Adipocyte (in vitro differentiated cells): ENCODE measurements at regions not wholly inside any gene's neighbourhood (a gene's known extent, or its start where the extent isn't known, plus 50 kb on each side); places are given as distances from the start of the nearest gene placed in this dataset.

ENCODE experiments used
- DNase-seq: peaks from one replicate; pipeline ENCODE4 v3.0.0-alpha.2; 2015; ENCODE audit warnings: low read depth
- H3K27me3 ChIP-seq: replicated peaks from 2 replicates; pipeline ENCODE4 v1.7.0; 2013; ENCODE audit warnings: mild to moderate bottlenecking, low read length, moderate library complexity; ENCODE audit not compliant: control insufficient read depth, insufficient read depth
- H3K36me3 ChIP-seq: 2 replicates; pipeline ENCODE4 v1.7.0; 2013; ENCODE audit warnings: low read length, mild to moderate bottlenecking, moderate library complexity; ENCODE audit not compliant: control insufficient read depth, insufficient read depth, severe bottlenecking
- H3K4me1 ChIP-seq: 2 replicates; pipeline ENCODE4 v1.7.0; 2013; ENCODE audit warnings: mild to moderate bottlenecking, low read length, moderate library complexity; ENCODE audit not compliant: control insufficient read depth, insufficient read depth
- H3K4me3 ChIP-seq: 2 replicates; pipeline ENCODE4 v1.7.0; 2013; ENCODE audit warnings: mild to moderate bottlenecking, low read length, moderate library complexity
- H3K9ac ChIP-seq: 2 replicates; pipeline ENCODE4 v1.7.0; 2013; ENCODE audit warnings: mild to moderate bottlenecking, low read length, moderate library complexity
- H3K9me3 ChIP-seq: 2 replicates; pipeline ENCODE4 v1.7.0; 2013; ENCODE audit warnings: mild to moderate bottlenecking, low read length, moderate library complexity; ENCODE audit not compliant: control insufficient read depth

DNA sequence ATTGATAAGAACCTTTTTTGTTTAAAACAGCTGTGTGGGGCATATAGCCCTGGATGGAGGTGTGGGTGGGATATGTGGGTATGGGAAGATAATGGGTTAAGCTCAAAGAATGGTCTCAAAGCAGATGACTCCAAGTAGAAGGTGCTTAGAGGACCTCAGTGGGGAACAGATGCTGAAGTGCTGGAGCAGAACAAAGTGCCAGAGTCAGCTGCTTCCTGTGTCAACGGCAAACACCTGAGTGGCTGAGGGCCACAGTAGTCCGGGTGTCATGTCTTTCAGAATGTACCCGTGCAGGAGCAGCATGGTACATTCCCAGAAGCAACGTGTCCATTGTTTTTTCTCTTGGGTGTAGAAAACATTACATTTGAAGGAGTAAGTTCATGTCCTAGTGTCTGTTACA is 210.6 kb downstream of the CCNG2 start:
- no peak for DNase-seq
- no peaks in the 10 kb centered on the region for H3K4me1 ChIP-seq
- no peaks in the 10 kb centered on the region for H3K36me3 ChIP-seq
- H3K4me3 ChIP-seq: no peak overlapping the region
- H3K27me3 ChIP-seq: peaks cover 47% of the 10 kb centered on the region
- H3K9ac ChIP-seq: no peak overlapping the region
- peaks cover 11% of the 10 kb centered on the region for H3K9me3 ChIP-seq

DNA sequence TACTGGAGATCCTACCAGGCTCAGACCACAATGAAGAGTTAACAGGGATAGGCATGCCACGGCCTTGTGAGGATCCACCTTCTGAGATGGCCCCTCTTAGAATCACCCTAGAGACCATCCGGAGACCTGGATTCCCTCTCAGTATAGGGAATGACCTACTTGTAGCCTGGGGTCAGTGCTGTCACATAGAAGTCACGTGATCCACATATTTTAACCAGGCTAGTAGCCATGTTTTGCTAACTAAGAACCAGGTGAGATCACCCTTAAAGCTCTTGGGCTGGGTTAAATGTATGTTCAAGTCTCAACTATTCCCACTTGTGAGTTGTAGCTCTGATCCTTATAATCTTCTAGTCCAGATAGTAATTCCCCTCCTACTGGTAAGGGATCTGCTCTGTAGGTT is 215.4 kb downstream of the CCNG2 start:
- H3K27me3 ChIP-seq: peaks cover 50% of the 10 kb centered on the region
- DNase-seq: no peak
- no peak overlapping the region for H3K4me3 ChIP-seq
- H3K9ac ChIP-seq: no peak overlapping the region
- no peaks in the 10 kb centered on the region for H3K36me3 ChIP-seq
- H3K4me1 ChIP-seq: no peaks in the 10 kb centered on the region
- H3K9me3 ChIP-seq: peaks cover 11% of the 10 kb centered on the region

DNA sequence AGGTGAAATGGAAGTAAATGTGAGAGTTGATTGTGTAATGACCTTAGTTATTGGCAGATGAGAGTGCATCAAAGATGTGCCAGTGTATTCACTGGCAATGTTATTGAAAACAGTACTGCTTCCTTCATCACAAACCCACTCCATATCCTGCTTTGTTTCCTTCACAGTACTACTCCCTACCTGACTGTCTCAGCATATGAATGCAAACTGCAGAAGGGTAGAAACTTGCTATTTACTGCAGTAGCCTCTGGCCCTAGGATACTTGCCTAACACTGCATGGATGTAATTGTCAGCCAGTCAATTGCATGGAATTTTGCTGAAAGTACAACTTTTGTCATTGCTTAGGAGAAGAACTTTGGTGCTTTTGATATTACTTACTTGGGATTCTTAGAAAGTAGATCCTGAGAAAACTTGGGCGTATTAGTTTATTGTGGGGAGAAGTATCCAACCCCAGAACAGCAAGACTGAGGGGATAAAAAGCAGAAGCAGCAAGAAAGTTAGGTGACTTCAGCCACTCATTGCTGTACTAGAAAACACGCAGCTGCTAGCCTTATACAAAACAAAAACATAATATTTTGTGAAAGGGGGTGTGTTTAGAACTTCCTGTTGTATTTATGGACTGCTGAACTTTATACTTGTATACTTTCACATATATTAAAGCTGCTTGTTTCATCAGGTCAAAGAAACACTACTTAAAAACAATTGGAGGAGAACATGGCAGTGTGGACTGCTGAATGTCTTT is 219.0 kb downstream of the CCNG2 start:
- no peaks in the 10 kb centered on the region for H3K9me3 ChIP-seq
- no peak overlapping the region for H3K9ac ChIP-seq
- peaks cover 50% of the 10 kb centered on the region for H3K27me3 ChIP-seq
- no peak overlapping the region for H3K4me3 ChIP-seq
- no peak for DNase-seq
- H3K36me3 ChIP-seq: no peaks in the 10 kb centered on the region
- no peaks in the 10 kb centered on the region for H3K4me1 ChIP-seq

DNA sequence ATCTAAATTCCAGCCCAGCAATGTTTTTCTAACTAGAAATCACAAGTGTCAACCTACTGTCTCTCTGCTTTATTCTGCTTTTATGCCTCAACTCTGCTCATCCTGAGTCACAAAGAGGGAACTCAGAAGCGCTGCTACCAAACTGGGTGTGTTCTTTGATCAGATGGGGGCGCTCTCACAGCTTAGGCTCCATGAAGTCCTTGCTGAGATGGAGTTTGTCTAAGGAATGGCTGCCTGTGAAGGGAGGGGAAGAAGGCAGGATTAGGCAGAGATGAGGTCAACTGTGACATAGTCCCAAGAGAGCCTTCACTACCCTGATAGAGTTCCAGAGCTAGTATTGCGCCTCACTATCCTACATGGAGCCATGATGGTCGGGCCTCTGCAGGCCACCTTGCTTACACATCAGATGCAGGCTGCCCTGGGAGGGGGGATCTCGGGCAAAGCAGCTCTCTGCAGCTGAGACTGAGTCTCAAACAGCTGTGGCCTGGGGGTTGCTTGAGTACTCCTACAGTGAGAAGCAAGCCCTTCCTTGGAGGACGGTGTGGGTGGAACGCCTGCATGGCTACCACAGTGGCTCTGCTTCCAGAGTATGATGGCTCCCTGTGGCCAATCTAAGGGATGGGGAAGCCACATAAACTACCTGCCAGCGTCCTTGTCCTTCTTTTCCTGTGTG is 219.9 kb downstream of the CCNG2 start:
- H3K9ac ChIP-seq: no peak overlapping the region
- H3K27me3 ChIP-seq: peaks cover 47% of the 10 kb centered on the region
- H3K4me3 ChIP-seq: no peak overlapping the region
- H3K4me1 ChIP-seq: no peaks in the 10 kb centered on the region
- DNase-seq: no peak
- no peaks in the 10 kb centered on the region for H3K9me3 ChIP-seq
- no peaks in the 10 kb centered on the region for H3K36me3 ChIP-seq

DNA sequence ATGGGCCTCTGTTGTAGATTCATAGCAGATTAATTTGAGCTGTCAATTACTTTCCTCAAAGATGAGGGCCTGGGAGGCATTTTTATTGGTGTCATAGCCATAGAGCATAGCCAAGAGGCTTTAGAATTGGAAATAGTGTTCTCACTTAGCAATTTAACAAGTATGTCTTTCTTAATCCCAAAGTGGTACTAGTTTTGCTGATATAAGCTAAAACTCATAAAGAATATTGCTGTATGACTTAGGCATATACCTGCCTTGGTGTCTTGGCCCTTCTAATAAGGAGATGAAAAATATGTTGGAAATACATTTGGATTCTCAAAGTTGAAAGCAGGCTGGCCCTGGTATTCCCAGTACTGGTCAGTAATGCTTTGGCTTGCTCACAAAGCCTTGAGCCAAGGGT is 221.5 kb upstream of the CXCL13 start:
- no peaks in the 10 kb centered on the region for H3K4me1 ChIP-seq
- H3K27me3 ChIP-seq: peaks cover 40% of the 10 kb centered on the region
- H3K9ac ChIP-seq: no peak overlapping the region
- no peak overlapping the region for H3K4me3 ChIP-seq
- no peaks in the 10 kb centered on the region for H3K36me3 ChIP-seq
- H3K9me3 ChIP-seq: no peaks in the 10 kb centered on the region
- no peak for DNase-seq

DNA sequence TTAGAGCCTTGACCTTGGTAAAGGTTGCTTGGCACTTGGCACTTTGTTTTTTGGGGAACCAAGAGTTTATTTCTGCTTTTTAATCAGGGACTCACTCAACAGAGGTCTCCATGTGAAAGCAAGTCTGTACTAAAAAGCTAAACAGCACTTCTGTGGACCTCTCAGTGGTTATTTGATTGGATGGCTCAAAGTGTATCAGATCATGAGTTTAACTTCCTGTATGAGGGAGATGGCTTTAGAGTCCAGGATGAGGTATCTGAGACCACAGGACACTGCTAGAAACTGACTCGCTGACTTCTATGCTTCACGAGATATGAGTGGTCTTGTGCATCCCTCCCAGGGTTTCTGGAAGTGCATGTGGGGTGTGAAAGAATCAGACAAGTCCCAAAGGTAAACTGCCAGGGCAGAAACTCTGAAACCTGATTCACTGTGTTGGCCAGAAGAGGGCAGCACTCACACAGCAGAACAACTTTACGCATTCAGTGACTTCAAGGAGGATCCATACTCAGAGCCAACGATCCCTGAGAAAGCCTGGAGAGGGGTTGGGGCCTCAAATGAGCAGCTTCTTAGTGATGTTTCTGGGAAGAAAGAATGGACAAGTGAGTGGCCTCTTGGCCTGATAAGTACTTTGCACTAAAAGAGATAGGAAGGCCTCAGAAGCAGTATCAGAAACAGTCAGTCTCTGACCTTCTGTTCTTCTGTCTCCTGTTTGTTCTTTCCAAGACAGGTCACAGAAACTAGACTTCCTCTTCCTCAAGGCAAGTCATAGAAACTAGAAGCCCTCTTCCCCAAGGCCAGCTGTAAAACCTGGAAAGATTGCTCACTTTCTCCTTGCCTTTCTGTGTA is 220.3 kb upstream of the CXCL13 start:
- DNase-seq: peak; percentile 84
- H3K27me3 ChIP-seq: peaks cover 36% of the 10 kb centered on the region
- no peak overlapping the region for H3K4me3 ChIP-seq
- H3K9me3 ChIP-seq: no peaks in the 10 kb centered on the region
- no peaks in the 10 kb centered on the region for H3K36me3 ChIP-seq
- no peak overlapping the region for H3K9ac ChIP-seq
- H3K4me1 ChIP-seq: no peaks in the 10 kb centered on the region

DNA sequence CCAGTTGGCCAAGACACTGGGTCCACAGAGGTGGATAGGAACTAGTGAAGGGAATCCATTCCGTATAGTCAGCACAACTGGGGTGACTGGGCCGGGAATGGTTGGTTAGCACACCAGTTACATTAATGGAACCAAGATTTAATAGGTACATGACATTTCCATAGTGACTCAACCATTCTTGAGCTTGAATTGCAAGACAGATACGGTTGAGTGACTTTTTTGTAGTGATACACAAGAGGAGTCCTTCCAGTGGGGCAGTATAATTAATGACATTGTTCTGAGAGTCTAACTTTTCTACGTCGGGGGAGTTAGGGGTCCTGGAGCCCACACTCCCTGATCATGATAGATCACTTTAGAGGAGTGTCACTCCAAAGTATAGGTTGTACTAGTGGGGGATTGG is 211.6 kb upstream of the CXCL13 start:
- no peaks in the 10 kb centered on the region for H3K4me1 ChIP-seq
- H3K4me3 ChIP-seq: no peak overlapping the region
- no peak for DNase-seq
- no peaks in the 10 kb centered on the region for H3K9me3 ChIP-seq
- H3K27me3 ChIP-seq: peaks cover 38% of the 10 kb centered on the region
- H3K36me3 ChIP-seq: no peaks in the 10 kb centered on the region
- no peak overlapping the region for H3K9ac ChIP-seq

DNA sequence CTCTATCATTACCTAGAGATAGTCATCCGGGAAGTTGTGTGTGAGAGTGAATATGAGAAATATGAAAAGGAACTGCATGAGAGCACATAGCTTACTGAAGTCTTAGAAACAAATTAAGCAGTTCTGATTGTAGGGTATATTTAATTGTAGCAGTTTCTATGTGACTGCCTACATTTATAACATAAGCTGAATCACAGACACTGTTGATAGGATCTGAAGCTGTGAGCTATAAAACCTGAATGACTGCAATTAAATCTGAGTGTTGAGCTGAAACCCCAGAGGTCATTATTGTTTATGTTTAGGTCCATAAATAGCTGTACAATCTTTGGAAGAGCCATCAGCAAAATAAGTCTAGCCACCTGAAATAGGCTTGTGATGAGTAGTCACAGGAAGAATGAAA is 210.1 kb upstream of the CXCL13 start:
- Histone ChIP-seq H3K4me1 (no peaks in the 10 kb centered on the region), H3K4me3 (no peak overlapping the region), H3K36me3 (no peaks in the 10 kb centered on the region), H3K27me3 (peaks cover 51% of the 10 kb centered on the region), H3K9ac (no peak overlapping the region), H3K9me3 (peaks cover 7% of the 10 kb centered on the region)
- DNase-seq: no peak

DNA sequence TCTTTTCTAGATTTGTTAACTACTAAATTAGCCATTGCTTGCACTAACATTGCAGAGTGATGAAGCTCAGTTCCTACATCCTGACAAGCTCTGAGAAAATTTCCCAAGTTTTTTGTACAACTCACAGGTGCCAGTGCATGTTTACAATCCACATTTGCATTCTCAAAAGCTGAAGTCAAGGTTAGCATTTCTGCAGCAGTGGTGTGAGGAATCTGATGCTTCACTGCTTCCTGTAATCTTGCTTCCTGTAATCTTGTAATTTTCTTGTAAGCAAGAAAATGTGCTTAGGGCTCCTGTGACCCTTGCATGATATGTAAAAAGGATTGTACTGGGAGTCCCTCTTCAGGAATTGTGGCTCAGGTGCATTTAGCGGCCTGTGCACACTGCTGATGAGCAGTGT is 207.4 kb upstream of the CXCL13 start:
- Histone ChIP-seq H3K36me3 (no peaks in the 10 kb centered on the region), H3K9me3 (peaks cover 7% of the 10 kb centered on the region), H3K9ac (no peak overlapping the region), H3K27me3 (peaks cover 47% of the 10 kb centered on the region), H3K4me3 (no peak overlapping the region), H3K4me1 (no peaks in the 10 kb centered on the region)
- DNase-seq: no peak

DNA sequence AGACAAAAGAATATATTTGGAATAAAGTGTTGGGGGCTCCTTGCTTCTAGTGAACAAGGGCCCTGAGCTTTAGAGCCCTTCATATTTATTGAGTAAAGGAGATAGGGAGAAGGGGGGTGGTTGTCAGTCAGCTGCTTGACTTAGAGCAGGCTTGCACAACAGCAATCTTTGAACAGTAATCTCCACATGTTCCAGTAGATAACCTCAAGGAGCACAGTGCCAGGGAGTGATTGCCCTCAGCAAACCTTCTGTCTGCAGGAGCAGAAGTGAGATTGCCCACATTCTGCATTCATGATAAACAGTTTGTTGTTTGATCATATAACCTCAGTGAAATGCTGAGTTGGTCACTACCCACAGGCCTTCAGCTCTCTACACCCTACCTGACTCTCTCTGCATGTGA is 205.8 kb upstream of the CXCL13 start:
- H3K9me3 ChIP-seq: peaks cover 7% of the 10 kb centered on the region
- H3K27me3 ChIP-seq: peaks cover 56% of the 10 kb centered on the region
- no peak for DNase-seq
- no peak overlapping the region for H3K9ac ChIP-seq
- H3K4me3 ChIP-seq: no peak overlapping the region
- H3K4me1 ChIP-seq: no peaks in the 10 kb centered on the region
- H3K36me3 ChIP-seq: no peaks in the 10 kb centered on the region

DNA sequence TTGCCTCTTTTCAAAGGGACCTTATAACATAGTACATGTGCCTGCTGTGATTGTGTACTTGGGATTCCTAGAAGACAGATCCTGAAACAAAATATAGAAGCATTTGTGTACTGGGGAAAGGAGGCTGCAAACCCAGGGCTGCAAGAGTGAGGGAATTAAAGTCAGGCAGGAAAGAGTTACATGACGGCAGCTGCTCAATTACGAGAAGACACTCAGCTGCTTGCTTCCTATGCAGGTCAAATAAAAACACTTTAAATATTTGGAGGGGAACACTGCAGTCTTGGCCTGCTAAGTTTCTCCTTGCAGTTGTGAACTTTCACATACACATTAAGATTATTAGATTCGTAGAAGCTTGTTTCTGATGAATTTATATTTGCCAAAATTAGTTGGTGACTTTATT is 191.9 kb upstream of the CXCL13 start:
- Histone ChIP-seq H3K9ac (no peak overlapping the region), H3K9me3 (no peaks in the 10 kb centered on the region), H3K36me3 (no peaks in the 10 kb centered on the region), H3K4me3 (no peak overlapping the region), H3K4me1 (no peaks in the 10 kb centered on the region), H3K27me3 (peaks cover 54% of the 10 kb centered on the region)
- no peak for DNase-seq
